OCI-LY1 (cell line): ENCODE measurements at regions not wholly inside any gene's neighbourhood (a gene's known extent, or its start where the extent isn't known, plus 50 kb on each side); places are given as distances from the start of the nearest gene placed in this dataset.

ENCODE experiments used
- CTCF ChIP-seq: fragments of 200-600 bp; sonication (generic), shearing (Covaris generic); IDR thresholded peaks from 2 replicates; pipeline ENCODE4 v1.5.1; 2017; ENCODE audit warnings: mild to moderate bottlenecking, antibody characterized with exemption, low read length, moderate library complexity, mixed read lengths
- EZH2 ChIP-seq: fragments of 200-600 bp; sonication (generic), shearing (Covaris generic); IDR thresholded peaks from 2 replicates; pipeline ENCODE4 v1.8.0; 2017; ENCODE audit warnings: borderline replicate concordance, mixed run types, mild to moderate bottlenecking, antibody characterized with exemption, low read length, moderate library complexity, mixed read lengths

DNA sequence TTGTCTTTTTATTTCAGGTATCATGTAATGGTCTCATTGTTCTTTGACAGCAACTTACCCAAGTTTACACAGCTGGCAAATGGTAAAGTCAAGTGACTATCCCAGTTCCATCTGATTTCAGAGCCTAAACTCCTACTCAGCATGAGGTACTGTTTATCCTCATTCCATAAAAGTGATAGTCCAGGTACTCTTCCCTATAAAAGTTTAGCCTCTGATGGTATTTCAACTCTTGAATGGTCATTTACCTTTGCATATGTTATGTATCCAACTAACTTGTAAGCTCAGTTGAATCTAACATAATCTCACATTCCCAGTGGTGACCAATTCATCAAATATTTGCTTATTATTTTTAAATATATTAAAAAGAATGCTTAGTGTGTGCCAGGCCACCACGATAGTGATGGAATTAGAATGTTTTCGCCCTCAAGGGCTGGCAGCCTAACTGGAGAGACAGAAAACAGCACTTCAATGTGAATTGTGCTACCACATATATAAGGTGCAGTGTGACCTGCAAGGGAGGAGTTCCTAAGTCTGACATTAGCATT lies 307.1 kb downstream of the CTH start:
- TF ChIP-seq CTCF (no peak), EZH2 (no peak)
